ENCODE measurements at regions not wholly inside any gene's neighbourhood (a gene's known extent, or its start where the extent isn't known, plus 50 kb on each side); places are given as distances from the start of the nearest gene placed in this dataset.
"Not testable (repeated sequence)": the region's sequence is repeated elsewhere in the genome, so short reads cannot be mapped to it uniquely, and the experiment has no call there.

DNA sequence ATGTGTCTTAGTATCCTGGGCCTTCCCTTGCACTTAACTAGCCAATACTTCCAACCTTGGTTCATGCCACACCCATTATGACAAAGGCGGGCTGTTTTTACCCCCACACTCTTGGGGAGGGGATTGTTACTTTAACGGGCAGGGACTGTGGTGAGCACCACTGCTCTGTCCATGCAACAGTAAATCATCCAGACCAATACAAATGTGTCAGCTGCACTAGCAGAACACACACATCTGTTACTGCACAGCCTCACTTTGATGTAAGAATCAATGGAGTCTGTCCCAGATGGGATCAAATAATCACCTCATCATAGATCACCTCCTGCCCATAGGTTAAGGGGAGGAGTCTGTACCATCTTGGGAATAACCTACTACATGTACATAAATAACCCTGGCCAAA, 58.1 kb downstream of the NPAP1 start:
- DNase-seq = no peak

GRCh38 chr15:24734396-24734795, 58.8 kb downstream of the NPAP1 start:
- no peak for DNase-seq

DNA sequence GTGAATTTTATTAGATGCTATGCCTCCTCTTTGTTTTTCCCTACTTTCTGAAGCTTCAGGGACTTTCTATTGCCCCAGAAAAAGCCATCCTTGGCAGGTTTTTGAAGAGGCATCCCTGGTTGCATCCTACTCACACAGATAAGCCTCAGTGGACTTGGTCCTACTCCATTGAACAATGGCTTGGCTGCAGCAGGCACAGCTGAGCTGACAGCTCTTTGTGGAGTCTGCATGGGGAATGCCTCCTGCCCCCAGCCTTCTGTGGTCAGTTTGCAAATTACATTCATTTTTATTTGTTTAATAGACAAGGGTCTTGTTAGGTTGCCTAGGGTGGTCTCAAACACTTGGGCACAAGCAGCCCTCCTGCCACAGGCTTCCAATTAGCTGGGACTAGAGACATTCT, 69.7 kb downstream of the NPAP1 start:
- no peak for DNase-seq

DNA sequence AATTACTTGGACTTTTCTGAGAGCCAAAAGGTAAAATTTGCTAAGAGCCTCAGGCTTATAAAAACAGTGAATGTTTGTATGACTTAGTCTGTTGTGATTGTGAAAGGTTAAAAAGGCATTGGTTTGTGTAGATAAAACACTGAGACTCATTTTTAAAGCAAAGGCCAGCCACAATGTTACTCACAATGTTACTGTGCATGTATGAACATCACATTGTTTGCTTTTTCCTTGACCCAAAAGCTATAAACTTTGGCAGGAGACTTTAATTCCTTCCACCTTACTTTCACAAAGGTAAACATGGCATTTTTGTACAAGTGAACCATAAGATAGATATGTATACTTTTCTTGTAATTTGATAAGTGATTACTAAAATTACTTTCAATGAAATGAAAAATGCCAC, 70.5 kb downstream of the NPAP1 start:
- DNase-seq = no peak

DNA sequence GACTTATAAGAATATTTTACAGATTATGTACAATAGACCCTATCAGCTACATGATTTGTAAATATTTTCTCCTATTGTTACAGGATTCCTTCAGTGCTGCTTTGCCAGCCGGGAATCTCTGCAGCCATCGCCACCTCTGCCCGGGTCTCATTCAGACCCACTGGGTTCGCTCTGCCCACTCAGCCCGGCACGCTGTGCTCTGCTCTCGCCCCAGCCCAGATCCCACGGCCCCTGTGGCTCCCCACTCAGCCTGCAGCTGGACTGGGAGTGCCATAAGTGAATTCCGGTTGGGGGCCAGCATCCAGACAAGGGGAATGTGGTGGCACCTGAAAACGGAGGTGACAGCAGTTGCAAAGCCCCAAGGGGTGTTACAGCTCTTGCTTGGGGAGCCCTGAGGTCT, 71.8 kb downstream of the NPAP1 start:
- DNase-seq = no peak

DNA sequence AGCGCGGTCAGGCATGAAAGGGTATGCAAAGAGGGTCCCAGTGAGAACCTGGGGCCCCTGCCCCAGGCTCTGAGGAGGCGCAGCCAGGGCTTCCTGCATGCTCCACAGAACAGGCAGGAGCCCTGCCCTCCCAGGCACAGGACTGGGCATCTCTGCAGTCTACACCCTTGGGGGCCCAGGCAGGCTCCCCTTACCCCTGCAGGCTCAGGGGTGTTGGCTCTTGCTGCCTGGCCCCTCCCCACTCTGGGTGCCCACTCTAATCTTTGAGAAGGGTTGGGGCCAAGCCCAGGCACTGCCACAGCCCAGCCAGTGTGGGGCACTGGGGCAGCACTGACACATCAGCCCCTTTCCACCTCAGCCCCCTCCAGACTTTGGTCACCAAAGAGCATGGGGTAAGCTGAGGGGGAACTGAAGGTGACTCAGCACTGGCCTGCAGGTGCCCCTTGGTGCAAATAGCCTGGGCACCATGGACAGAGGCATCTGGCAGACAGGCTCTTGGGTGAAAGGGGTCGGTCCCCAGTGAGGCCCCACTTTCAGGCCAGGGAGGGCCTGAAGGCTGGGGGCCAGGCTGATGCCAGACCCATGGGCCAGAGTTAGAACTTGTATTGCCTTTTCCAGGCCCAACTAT, 73.4 kb downstream of the NPAP1 start:
- no peak for DNase-seq

GRCh38 chr15:24752354-24752753, 76.8 kb downstream of the NPAP1 start:
- no peak for DNase-seq

DNA sequence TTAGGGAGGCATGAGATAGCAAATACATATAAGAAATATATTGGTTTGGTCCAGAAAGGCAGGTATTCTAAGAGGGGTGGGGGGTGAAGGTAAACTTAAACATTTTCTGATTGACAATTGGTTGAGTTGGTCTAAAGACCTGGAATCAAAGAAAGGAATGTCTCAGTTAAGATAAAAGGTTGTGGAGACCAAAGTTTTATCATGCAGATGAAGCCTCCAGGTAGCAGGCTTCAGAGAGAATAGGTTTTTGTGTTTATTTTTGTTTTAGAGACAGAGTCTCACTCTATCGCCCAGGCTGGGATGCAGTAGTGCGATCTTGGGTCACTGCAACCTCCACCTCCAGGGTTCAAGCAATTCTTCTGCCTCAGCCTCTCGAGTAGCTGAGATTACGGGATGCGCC, 80.5 kb downstream of the NPAP1 start:
- no peak for DNase-seq

- no peak for DNase-seq
Observed at GRCh38 chr15:24760066-24760465, 84.5 kb downstream of the NPAP1 start.

DNA sequence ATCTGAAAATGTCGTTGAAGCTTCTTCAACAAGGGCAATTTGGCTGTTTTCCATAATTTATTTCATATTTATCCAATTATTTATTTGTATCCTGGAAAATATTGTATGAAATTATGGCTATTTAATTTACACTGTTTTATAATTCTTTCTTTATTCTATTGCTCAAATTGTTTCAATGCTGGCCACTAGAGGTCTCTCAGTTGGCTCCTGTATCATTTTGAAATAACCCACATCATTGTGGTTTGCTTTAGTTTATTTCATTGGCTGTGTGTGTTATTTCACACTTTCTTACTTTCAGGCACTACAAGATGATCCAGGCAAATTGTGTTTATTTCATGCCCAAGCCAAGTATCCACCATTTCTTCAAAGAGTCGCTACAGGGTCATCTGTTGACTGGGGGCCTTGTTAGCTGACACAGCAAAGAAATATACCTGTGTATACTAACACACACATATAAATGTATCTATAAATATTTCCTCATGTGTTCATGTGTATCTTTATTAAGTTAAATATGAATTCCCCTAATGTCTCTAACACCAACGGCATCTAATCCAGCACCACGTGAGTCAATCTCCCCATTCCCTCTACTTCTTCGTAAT, 86.2 kb downstream of the NPAP1 start:
- DNase-seq = no peak

GRCh38 chr15:24763891-24764290, 88.3 kb downstream of the NPAP1 start:
- no peak for DNase-seq

- DNase-seq = no peak
Observed at GRCh38 chr15:24764375-24765171, 89.0 kb downstream of the NPAP1 start.

DNA sequence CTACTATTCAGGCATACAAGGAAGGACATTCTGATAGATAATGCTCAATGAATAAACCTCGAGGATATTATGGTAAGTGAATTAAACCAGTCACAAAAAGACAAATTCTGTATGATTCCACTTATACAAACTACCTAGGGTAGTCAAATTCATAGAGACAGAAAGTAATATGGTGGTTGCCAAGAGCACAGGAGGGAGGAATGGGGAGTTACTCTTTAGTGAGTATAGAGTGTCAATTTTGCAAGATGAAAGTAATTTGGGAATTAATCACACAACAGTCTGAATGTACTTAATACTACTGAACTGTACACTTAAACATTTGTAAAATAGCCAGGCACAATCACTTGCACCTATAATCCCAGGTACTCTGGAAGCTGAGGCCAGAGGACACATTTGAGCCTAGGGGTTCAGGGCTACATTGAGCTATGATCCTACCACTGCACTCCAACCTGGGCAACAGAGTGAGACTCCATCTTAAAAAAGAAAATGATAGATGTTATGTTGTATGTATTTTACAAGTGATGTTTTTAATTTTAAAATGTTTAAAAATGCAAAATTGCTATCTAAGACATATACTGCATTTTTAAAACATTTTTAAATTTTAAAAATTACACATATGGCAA, 91.0 kb downstream of the NPAP1 start:
- DNase-seq = no peak

GRCh38 chr15:24772266-24772665, 96.7 kb downstream of the NPAP1 start:
- DNase-seq = no peak

DNA sequence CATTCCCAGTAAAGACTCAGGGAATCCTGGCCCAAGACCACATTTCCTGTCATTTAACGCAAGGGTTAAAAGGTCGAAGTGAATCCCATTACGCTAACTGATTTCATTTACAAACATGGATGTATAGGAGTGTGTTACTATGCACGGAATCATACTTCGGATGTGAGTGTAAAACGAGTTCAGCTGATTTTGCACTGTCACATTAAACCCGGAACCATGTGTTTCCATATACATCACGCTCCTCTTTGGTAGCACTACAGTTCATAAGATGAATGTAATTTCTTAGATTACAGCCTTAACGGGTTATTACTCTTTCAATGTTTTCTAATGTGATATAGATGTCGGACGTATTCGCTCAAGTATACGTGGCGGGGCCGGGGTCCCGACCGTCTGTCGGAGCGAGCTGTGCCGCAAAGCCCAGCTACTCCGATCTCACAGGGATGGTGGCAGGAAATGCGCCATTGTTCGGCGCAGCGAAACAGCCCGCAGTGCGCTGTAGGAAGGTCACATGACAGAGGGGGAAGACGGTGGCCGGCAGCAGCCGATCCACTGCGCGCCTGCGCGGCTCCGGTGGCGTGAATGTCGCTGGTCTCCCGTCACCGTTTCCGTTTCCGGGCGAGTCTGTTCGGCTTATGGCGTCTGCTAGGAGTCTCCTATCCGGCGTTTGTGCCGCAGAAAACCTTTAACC, 97.3 kb downstream of the NPAP1 start:
- DNase-seq = peak; percentile 53

DNA sequence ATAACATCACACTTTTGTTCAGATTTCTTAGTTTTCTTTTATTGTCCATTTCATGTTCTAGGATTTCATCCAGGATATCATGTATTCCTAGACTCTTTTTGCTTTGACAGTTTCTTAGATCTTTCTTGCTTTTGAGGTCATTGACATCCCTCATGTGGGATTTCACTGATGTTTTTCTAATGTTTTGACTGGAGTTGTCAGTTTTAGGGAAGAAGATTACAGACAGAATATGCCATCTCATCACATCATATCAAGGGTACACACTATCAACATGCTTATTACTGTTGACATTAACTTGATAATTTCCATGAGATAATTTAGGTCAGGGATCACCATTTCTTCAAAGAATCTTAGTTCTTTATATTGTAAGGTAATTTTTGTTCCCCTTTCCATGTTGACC, 101.7 kb downstream of the NPAP1 start:
- no peak for DNase-seq

- DNase-seq = no peak
Observed at GRCh38 chr15:24784506-24784905, 108.9 kb downstream of the NPAP1 start.

DNA sequence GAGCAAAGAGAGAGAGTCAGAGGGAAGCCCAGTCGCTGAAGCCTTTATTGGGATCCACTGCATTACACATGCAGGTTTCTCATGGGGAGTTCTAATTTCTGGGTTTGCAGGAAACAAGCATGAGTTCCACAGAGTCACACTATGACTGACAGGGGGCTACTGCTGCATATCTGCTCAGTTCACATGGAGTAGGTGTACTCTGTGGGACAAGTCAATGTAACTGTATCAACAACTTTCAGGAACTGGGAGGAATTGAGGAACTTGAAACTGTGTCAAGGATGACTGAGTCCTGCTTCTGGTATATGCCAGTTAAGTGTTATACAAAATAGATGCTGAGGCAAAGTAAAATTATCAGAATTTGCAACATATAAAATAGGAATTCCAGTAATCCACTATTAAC, 110.8 kb downstream of the NPAP1 start:
- no peak for DNase-seq

GRCh38 chr15:24802624-24803023, 127.0 kb downstream of the NPAP1 start:
- DNase-seq = not testable (repeated sequence)

DNA sequence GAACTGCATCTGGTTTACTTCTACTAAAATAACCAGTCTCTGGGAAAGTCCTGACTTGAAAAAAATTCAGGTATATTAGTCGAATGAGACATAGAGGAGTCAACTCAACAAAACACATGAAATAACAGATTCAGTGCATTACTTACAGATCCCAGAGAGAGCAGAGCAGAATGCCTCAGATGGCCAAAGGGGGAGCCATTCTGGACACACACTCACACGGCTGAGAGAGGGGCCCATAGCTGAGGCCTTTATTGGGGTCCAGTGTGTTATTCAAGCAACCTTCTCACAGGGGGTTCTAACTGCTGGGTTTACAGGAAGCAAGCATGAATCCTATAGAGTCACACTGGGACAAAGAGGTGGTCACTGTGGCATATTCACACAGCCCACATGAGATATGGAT, 135.1 kb upstream of the SNRPN start:
- no peak for DNase-seq

DNA sequence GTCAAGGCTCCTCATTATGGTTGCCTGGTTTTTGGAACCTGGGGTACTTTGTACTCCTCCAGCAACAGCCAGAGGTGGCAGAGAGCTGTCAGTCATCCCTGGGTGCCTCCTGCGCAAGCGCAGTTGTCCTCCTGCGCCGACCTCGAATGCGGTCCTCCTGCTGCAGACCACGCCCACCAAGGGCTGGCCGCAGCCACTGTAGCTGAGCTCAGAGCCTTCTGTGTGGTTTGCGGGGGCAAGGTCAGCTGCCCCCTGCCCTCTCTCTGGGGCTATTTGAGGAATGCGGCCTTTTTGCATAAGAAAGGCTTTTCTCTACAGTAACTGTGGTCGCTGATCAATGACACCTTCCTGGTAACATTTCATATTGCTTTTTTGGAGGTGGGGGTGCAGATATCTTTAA, 131.3 kb upstream of the SNRPN start:
- no peak for DNase-seq

DNA sequence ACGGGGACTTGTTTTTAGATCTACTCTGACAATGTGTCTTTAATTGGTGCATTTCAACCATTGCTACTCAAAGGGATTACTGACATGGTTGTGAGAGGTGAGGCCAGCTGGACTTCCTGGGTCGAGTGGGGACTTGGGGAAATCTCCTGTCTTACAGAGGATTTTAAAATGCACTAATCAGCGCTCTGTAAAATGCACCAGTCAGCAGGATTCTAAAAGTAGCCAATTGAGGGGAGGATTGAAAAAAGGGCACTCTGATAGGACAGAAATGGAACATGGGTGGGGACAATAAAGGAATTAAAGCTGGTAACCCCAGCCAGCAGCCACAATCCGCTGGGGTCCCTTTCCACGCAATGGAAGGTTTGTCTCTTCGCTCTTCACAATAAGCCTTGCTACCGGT, 122.5 kb upstream of the SNRPN start:
- no peak for DNase-seq

GRCh38 chr15:24835301-24835700, 119.5 kb upstream of the SNRPN start:
- no peak for DNase-seq

Data from suppressor macrophage treated with lipopolysaccharide for 4 hours (primary cell).